DOHH2 (cell line): ENCODE measurements at regions not wholly inside any gene's neighbourhood (a gene's known extent, or its start where the extent isn't known, plus 50 kb on each side); places are given as distances from the start of the nearest gene placed in this dataset.

ENCODE experiments used
- CTCF ChIP-seq: fragments of 200-600 bp; sonication (generic); IDR thresholded peaks from one replicate; pipeline ENCODE4 v1.5.1; 2014; ENCODE audit warnings: antibody characterized with exemption, mild to moderate bottlenecking, low read depth, low read length; ENCODE audit not compliant: poor library complexity, severe bottlenecking
- EZH2phosphoT487 ChIP-seq: fragments of 200-600 bp; sonication (generic); IDR thresholded peaks from 2 replicates; pipeline ENCODE4 v1.6.1; 2017; ENCODE audit warnings: borderline replicate concordance, mild to moderate bottlenecking, antibody characterized with exemption, low read length, moderate library complexity, mixed read lengths

GRCh38 chr12:46711756-46712155 is 114.0 kb downstream of the SLC38A4 start:
- TF ChIP-seq CTCF (no peak), EZH2phosphoT487 (no peak)
